NCI-H1092 (cell line): ENCODE measurements at regions not wholly inside any gene's neighbourhood (a gene's known extent, or its start where the extent isn't known, plus 50 kb on each side); places are given as distances from the start of the nearest gene placed in this dataset.

Experiments used
- DNase-seq: peaks from one replicate; lab custom pipeline; 2025; lab: John Stamatoyannopoulos, UW

GRCh38 chr5:68534956-68535520 lies 319.5 kb downstream of the PIK3R1 start:
- DNase-seq = no peak

- DNase-seq = no peak
Measured at GRCh38 chr5:68538814-68539420, 323.4 kb downstream of the PIK3R1 start.

GRCh38 chr5:68540798-68541590 lies 325.4 kb downstream of the PIK3R1 start:
- no peak for DNase-seq

- DNase-seq = no peak
Measured at GRCh38 chr5:68542207-68542606, 326.7 kb downstream of the PIK3R1 start.

GRCh38 chr5:68543212-68543611 lies 327.7 kb downstream of the PIK3R1 start:
- DNase-seq = no peak

GRCh38 chr5:68544091-68544647 lies 328.6 kb downstream of the PIK3R1 start:
- DNase-seq = no peak

GRCh38 chr5:68544648-68545552 lies 329.3 kb downstream of the PIK3R1 start:
- DNase-seq = no peak

- no peak for DNase-seq
Measured at GRCh38 chr5:68545636-68546295, 330.2 kb downstream of the PIK3R1 start.

GRCh38 chr5:68547056-68547455 lies 331.5 kb downstream of the PIK3R1 start:
- no peak for DNase-seq

GRCh38 chr5:68547622-68548021 lies 332.1 kb downstream of the PIK3R1 start:
- no peak for DNase-seq

GRCh38 chr5:68548959-68549676 lies 333.6 kb downstream of the PIK3R1 start:
- DNase-seq = no peak

- DNase-seq = no peak
Measured at GRCh38 chr5:68550015-68550414, 334.5 kb downstream of the PIK3R1 start.

GRCh38 chr5:68551436-68551835 lies 335.9 kb downstream of the PIK3R1 start:
- DNase-seq = no peak

GRCh38 chr5:68554571-68555279 lies 339.2 kb downstream of the PIK3R1 start:
- no peak for DNase-seq

GRCh38 chr5:68555907-68556681 lies 340.5 kb downstream of the PIK3R1 start:
- no peak for DNase-seq

GRCh38 chr5:68557162-68557936 lies 341.8 kb downstream of the PIK3R1 start:
- DNase-seq = no peak

GRCh38 chr5:68562308-68562707 lies 346.8 kb downstream of the PIK3R1 start:
- DNase-seq = no peak

GRCh38 chr5:68565427-68565826 lies 349.9 kb downstream of the PIK3R1 start:
- no peak for DNase-seq

GRCh38 chr5:68576805-68577204 lies 361.2 kb downstream of the PIK3R1 start:
- no peak for DNase-seq
